Gastroesophageal sphincter (tissue), 4 donors: ENCODE measurements at regions not wholly inside any gene's neighbourhood (a gene's known extent, or its start where the extent isn't known, plus 50 kb on each side); places are given as distances from the start of the nearest gene placed in this dataset.

Experiments used
- ATAC-seq: fragments of 150-250 bp; one replicate; pipeline ENCODE4 v1.9.1; 2016; ENCODE audit warnings: mild to moderate bottlenecking, moderate library complexity
- H3K27ac ChIP-seq, 4 donors: fragments of 200-600 bp; sonication (generic) in 3 of 4; 1 replicate in 3 of 4; 2 replicates in 1 of 4; pipeline ENCODE4 v1.5.1; 2016 to 2019
- H3K27me3 ChIP-seq: fragments of 200-600 bp; sonication (generic); one replicate; pipeline ENCODE4 v1.5.1; 2019
- H3K36me3 ChIP-seq, 2 donors: fragments of 200-600 bp; sonication (generic); one replicate each; pipeline ENCODE4 v1.5.1; 2019; ENCODE audit warnings: control low read depth in 1 of 2
- H3K4me1 ChIP-seq, 3 donors: fragments of 200-600 bp; sonication (generic); 1 replicate in 2 of 3; 2 replicates in 1 of 3; pipeline ENCODE4 v1.5.1; 2016 to 2019; ENCODE audit warnings: control low read depth in 2 of 3
- H3K4me3 ChIP-seq, 2 donors: fragments of 200-600 bp; sonication (generic); one replicate each; pipeline ENCODE4 v1.5.1; 2019; ENCODE audit warnings: mild to moderate bottlenecking in 1 of 2, moderate library complexity in 1 of 2
- H3K9me3 ChIP-seq, 3 donors: fragments of 200-600 bp; sonication (generic); one replicate each; pipeline ENCODE4 v1.5.1; 2017 to 2019; ENCODE audit warnings: control low read depth in 2 of 3
- CTCF ChIP-seq, 4 experiments: fragments of 200-600 bp in 2 of 4; fragments of 450-650 bp in 2 of 4; sonication (generic) in 1 of 4; IDR thresholded peaks; one replicate each; pipeline ENCODE4 v1.5.1; 2017 to 2019; ENCODE audit warnings: antibody characterized with exemption in 4 of 4, mild to moderate bottlenecking in 2 of 4, moderate library complexity in 2 of 4
- EP300 ChIP-seq: sonication (generic); formaldehyde crosslinking; IDR thresholded peaks from one replicate; pipeline ENCODE4 v1.6.1; 2017; ENCODE audit warnings: antibody characterized with exemption, mild to moderate bottlenecking
- POLR2A ChIP-seq, 2 donors: fragments of 450-650 bp; IDR thresholded peaks; one replicate each; pipeline ENCODE4 v1.6.1; 2017; ENCODE audit warnings: antibody characterized with exemption in 2 of 2, mild to moderate bottlenecking in 2 of 2, moderate library complexity in 1 of 2
- POLR2AphosphoS5 ChIP-seq: sonication (generic); formaldehyde crosslinking; IDR thresholded peaks from one replicate; pipeline ENCODE4 v1.6.1; 2017; ENCODE audit warnings: antibody characterized with exemption
- WGBS, 2 donors: methylation state at CpG; one replicate each; pipeline ENCODE4 v1.1.5; 2018; ENCODE audit warnings: low coverage in 1 of 2; 5-methylcytosine and 5-hydroxymethylcytosine counted together

GRCh38 chr6:159473475-159474263 lies 219.4 kb downstream of the SOD2 start:
- no peak overlapping the region for H3K27ac ChIP-seq
- H3K27me3 ChIP-seq, result no peaks in the 10 kb centered on the region
- no peak overlapping the region for H3K4me3 ChIP-seq
- WGBS, 2 donors, result 35 to 83% methylated on average over 2 to 4 of the region's 4 CpGs
- no peak for TF ChIP-seq CTCF (IDR thresholded peaks at IDR 0.05)
- TF ChIP-seq POLR2A (IDR thresholded peaks at IDR 0.05), result no peak
- no peaks in the 10 kb centered on the region for H3K36me3 ChIP-seq
- peaks cover 0 to 15% (median 0%) of the 10 kb centered on the region in 3 donors for H3K4me1 ChIP-seq
- H3K9me3 ChIP-seq, result no peaks in the 10 kb centered on the region
- peak; percentile 50 for ATAC-seq

- Histone ChIP-seq H3K4me1 (peaks cover 0 to 28% (median 0%) of the 10 kb centered on the region in 3 donors), H3K27ac (no peak overlapping the region), H3K27me3 (no peaks in the 10 kb centered on the region), H3K4me3 (no peak overlapping the region), H3K36me3 (no peaks in the 10 kb centered on the region), H3K9me3 (no peaks in the 10 kb centered on the region)
- ATAC-seq, result no peak
- WGBS, 2 donors, result 87 to 90% methylated on average over 3 of the region's 3 CpGs
- TF ChIP-seq POLR2A (IDR thresholded peaks at IDR 0.05) (no peak), EP300 (no peak), POLR2AphosphoS5 (no peak), CTCF (IDR thresholded peaks at IDR 0.05) (no peak)
These were observed 222.6 kb downstream of the SOD2 start for GRCh38 chr6:159470397-159470796.

GRCh38 chr6:159469443-159469842 lies 223.6 kb downstream of the SOD2 start:
- no peaks in the 10 kb centered on the region for H3K27me3 ChIP-seq
- no peak for ATAC-seq
- 85 to 92% methylated on average over 2 to 4 of the region's 4 CpGs for WGBS, 2 donors
- no peak overlapping the region for H3K4me3 ChIP-seq
- H3K27ac ChIP-seq, result no peak overlapping the region
- TF ChIP-seq POLR2A (IDR thresholded peaks at IDR 0.05), result no peak
- TF ChIP-seq EP300, result no peak
- no peak for TF ChIP-seq POLR2AphosphoS5
- TF ChIP-seq CTCF (IDR thresholded peaks at IDR 0.05), result no peak
- H3K36me3 ChIP-seq, result no peaks in the 10 kb centered on the region
- no peaks in the 10 kb centered on the region for H3K9me3 ChIP-seq
- peaks cover 0 to 32% (median 0%) of the 10 kb centered on the region in 3 donors for H3K4me1 ChIP-seq

- WGBS, 2 donors, result 33 to 37% methylated on average over 2 of the region's 3 CpGs
- Histone ChIP-seq H3K36me3 (no peaks in the 10 kb centered on the region), H3K27ac (no peak overlapping the region), H3K9me3 (no peaks in the 10 kb centered on the region), H3K4me3 (no peak overlapping the region), H3K27me3 (no peaks in the 10 kb centered on the region), H3K4me1 (peaks cover 0 to 32% (median 0%) of the 10 kb centered on the region in 3 donors)
- no peak for ATAC-seq
- no peak for TF ChIP-seq CTCF (IDR thresholded peaks at IDR 0.05)
These were observed 224.0 kb downstream of the SOD2 start for GRCh38 chr6:159468994-159469393.

GRCh38 chr6:159467473-159468041 lies 225.5 kb downstream of the SOD2 start:
- WGBS, 2 donors, result 19 to 49% methylated on average over 5 of the region's 5 CpGs
- Histone ChIP-seq H3K4me3 (no peak overlapping the region), H3K36me3 (no peaks in the 10 kb centered on the region), H3K9me3 (no peaks in the 10 kb centered on the region), H3K27me3 (no peaks in the 10 kb centered on the region), H3K4me1 (peaks cover 0 to 25% (median 0%) of the 10 kb centered on the region in 3 donors), H3K27ac (peak overlapping the region in 1 of 4 donors; percentile 17)
- TF ChIP-seq POLR2A (IDR thresholded peaks at IDR 0.05), result no peak
- no peak for ATAC-seq
